HG02642 (cell line): ENCODE measurements at regions not wholly inside any gene's neighbourhood (a gene's known extent, or its start where the extent isn't known, plus 50 kb on each side); places are given as distances from the start of the nearest gene placed in this dataset.

Source experiments
- ATAC-seq: cut with Tn5 transposase; IDR thresholded peaks from one replicate; pipeline ENCODE4 v1.9.1; 2021; ENCODE audit warnings: mild to moderate bottlenecking; ENCODE audit not compliant: unreplicated experiment, poor library complexity

GRCh38 chr4:105092356-105092755 lies 54.3 kb upstream of the TET2 start:
- no peak for ATAC-seq

GRCh38 chr4:105092768-105093167 lies 53.9 kb upstream of the TET2 start:
- no peak for ATAC-seq

GRCh38 chr4:105093975-105094374 lies 52.7 kb upstream of the TET2 start:
- no peak for ATAC-seq
